GM18858 (cell line): ENCODE measurements at regions not wholly inside any gene's neighbourhood (a gene's known extent, or its start where the extent isn't known, plus 50 kb on each side); places are given as distances from the start of the nearest gene placed in this dataset.

Experiments used
- ATAC-seq: cut with Tn5 transposase; IDR thresholded peaks from one replicate; pipeline ENCODE4 v1.9.1; 2021; ENCODE audit not compliant: unreplicated experiment

- no peak for ATAC-seq
Measured at GRCh38 chr18:78804206-78805030, 175.2 kb upstream of the SALL3 start.

- no peak for ATAC-seq
Measured at GRCh38 chr18:78805840-78806239, 173.8 kb upstream of the SALL3 start.

GRCh38 chr18:78807668-78808067 is 171.9 kb upstream of the SALL3 start:
- no peak for ATAC-seq

- ATAC-seq = no peak
Measured at GRCh38 chr18:78809845-78810244, 169.8 kb upstream of the SALL3 start.

- ATAC-seq = no peak
Measured at GRCh38 chr18:78810706-78811105, 168.9 kb upstream of the SALL3 start.

GRCh38 chr18:78812067-78812466 is 167.6 kb upstream of the SALL3 start:
- no peak for ATAC-seq

- no peak for ATAC-seq
Measured at GRCh38 chr18:78813156-78813555, 166.5 kb upstream of the SALL3 start.

GRCh38 chr18:78813936-78814710 is 165.5 kb upstream of the SALL3 start:
- no peak for ATAC-seq

GRCh38 chr18:78814766-78815165 is 164.9 kb upstream of the SALL3 start:
- ATAC-seq = no peak

- no peak for ATAC-seq
Measured at GRCh38 chr18:78816114-78816513, 163.5 kb upstream of the SALL3 start.

- no peak for ATAC-seq
Measured at GRCh38 chr18:78816916-78817315, 162.7 kb upstream of the SALL3 start.

GRCh38 chr18:78818495-78818894 is 161.1 kb upstream of the SALL3 start:
- no peak for ATAC-seq

- ATAC-seq = no peak
Measured at GRCh38 chr18:78818961-78819360, 160.7 kb upstream of the SALL3 start.

- ATAC-seq = no peak
Measured at GRCh38 chr18:78820161-78820834, 159.3 kb upstream of the SALL3 start.

GRCh38 chr18:78821396-78821795 is 158.2 kb upstream of the SALL3 start:
- ATAC-seq = no peak

GRCh38 chr18:78822171-78822948 is 157.3 kb upstream of the SALL3 start:
- no peak for ATAC-seq

- ATAC-seq = no peak
Measured at GRCh38 chr18:78822949-78823285, 156.7 kb upstream of the SALL3 start.

GRCh38 chr18:78825168-78825567 is 154.4 kb upstream of the SALL3 start:
- ATAC-seq = no peak

- ATAC-seq = no peak
Measured at GRCh38 chr18:78826631-78827030, 153.0 kb upstream of the SALL3 start.

GRCh38 chr18:78827141-78827540 is 152.5 kb upstream of the SALL3 start:
- ATAC-seq = no peak

GRCh38 chr18:78828131-78828530 is 151.5 kb upstream of the SALL3 start:
- no peak for ATAC-seq
